SK-N-SH (cell line): ENCODE measurements at regions not wholly inside any gene's neighbourhood (a gene's known extent, or its start where the extent isn't known, plus 50 kb on each side); places are given as distances from the start of the nearest gene placed in this dataset.

Source experiments
- CTCF ChIP-seq: fragments of 200-600 bp; sonication (generic); IDR thresholded peaks from 2 replicates; pipeline ENCODE4 v1.6.1; 2017; ENCODE audit warnings: antibody characterized with exemption, mild to moderate bottlenecking, moderate library complexity
- EZH2phosphoT487 ChIP-seq: fragments of 200-600 bp; sonication (generic); IDR thresholded peaks from 2 replicates; pipeline ENCODE4 v1.6.1; 2017; ENCODE audit warnings: low read depth, mixed run types, mild to moderate bottlenecking, antibody characterized with exemption, moderate library complexity, borderline replicate concordance
- MXI1 ChIP-seq: IDR thresholded peaks from 2 replicates; pipeline ENCODE4 v1.6.1; 2012; ENCODE audit warnings: mild to moderate bottlenecking, low read depth, low read length, improper control_type of control experiment
- RAD21 ChIP-seq: IDR thresholded peaks from 2 replicates; pipeline ENCODE4 v1.6.1; 2012; ENCODE audit warnings: mild to moderate bottlenecking, low read length
- RCOR1 ChIP-seq: fragments of 150-350 bp; IDR thresholded peaks from 2 replicates; pipeline ENCODE4 v1.6.1; 2017; ENCODE audit warnings: antibody characterized with exemption, low read length
- TAF1 ChIP-seq: IDR thresholded peaks from 2 replicates; pipeline ENCODE4 v1.6.1; 2012; ENCODE audit warnings: low read depth, mild to moderate bottlenecking, low read length, moderate library complexity, borderline replicate concordance
- YY1 ChIP-seq: IDR thresholded peaks from 2 replicates; pipeline ENCODE4 v1.4.0; 2012; ENCODE audit warnings: low read depth, mild to moderate bottlenecking

GRCh38 chr3:78029775-78030174 lies 989.9 kb downstream of the ROBO2 start:
- TF ChIP-seq CTCF (no peak), RCOR1 (no peak), MXI1 (no peak), YY1 (no peak), EZH2phosphoT487 (no peak), TAF1 (no peak), RAD21 (no peak)
